ENCODE measurements at regions not wholly inside any gene's neighbourhood (a gene's known extent, or its start where the extent isn't known, plus 50 kb on each side); places are given as distances from the start of the nearest gene placed in this dataset.

GRCh38 chr5:82694711-82695285 is 382.4 kb downstream of the TMEM167A start:
- TF ChIP-seq CTCF (IDR thresholded peaks at IDR 0.05) (no peak), EP300 (IDR thresholded peaks at IDR 0.05) (no peak), POLR2A (IDR thresholded peaks at IDR 0.05; ENCODE audit: low read depth) (no peak)
